ENCODE measurements at regions not wholly inside any gene's neighbourhood (a gene's known extent, or its start where the extent isn't known, plus 50 kb on each side); places are given as distances from the start of the nearest gene placed in this dataset.

DNA sequence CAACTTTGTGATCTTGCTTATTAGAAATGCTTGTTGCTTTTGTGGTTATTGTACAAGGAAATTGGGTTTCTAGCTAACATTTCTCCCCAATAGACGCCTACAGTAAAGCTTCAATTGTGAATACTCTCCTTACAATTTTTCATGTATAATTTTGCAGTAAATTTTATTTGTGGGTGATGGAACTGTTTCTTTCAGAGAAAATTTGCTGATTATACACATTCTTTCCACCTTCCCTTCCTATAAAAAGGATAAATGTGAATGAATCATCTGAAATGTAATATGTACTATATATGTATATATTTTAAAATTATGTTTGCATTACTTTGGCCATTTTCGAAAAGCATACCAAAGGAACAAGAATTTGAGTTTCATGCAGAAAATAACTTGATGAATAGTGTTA, 162.7 kb upstream of the CRBN start:
- TF ChIP-seq, protein P1, sequence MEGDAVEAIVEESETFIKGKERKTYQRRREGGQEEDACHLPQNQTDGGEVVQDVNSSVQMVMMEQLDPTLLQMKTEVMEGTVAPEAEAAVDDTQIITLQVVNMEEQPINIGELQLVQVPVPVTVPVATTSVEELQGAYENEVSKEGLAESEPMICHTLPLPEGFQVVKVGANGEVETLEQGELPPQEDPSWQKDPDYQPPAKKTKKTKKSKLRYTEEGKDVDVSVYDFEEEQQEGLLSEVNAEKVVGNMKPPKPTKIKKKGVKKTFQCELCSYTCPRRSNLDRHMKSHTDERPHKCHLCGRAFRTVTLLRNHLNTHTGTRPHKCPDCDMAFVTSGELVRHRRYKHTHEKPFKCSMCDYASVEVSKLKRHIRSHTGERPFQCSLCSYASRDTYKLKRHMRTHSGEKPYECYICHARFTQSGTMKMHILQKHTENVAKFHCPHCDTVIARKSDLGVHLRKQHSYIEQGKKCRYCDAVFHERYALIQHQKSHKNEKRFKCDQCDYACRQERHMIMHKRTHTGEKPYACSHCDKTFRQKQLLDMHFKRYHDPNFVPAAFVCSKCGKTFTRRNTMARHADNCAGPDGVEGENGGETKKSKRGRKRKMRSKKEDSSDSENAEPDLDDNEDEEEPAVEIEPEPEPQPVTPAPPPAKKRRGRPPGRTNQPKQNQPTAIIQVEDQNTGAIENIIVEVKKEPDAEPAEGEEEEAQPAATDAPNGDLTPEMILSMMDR (IDR thresholded peaks at IDR 0.05), result no peak
- TF ChIP-seq EP300 (IDR thresholded peaks at IDR 0.05; ENCODE audit: low read depth), result no peak
- no peak for TF ChIP-seq POLR2A (IDR thresholded peaks at IDR 0.05)
- TF ChIP-seq POLR2AphosphoS5 (IDR thresholded peaks at IDR 0.05), result no peak

Data from transverse colon (tissue), 4 donors.